GM21515 (cell line): ENCODE measurements at regions not wholly inside any gene's neighbourhood (a gene's known extent, or its start where the extent isn't known, plus 50 kb on each side); places are given as distances from the start of the nearest gene placed in this dataset.

Experiments
- ATAC-seq: cut with Tn5 transposase; IDR thresholded peaks from one replicate; pipeline ENCODE4 v1.9.1; 2021; ENCODE audit not compliant: unreplicated experiment

DNA sequence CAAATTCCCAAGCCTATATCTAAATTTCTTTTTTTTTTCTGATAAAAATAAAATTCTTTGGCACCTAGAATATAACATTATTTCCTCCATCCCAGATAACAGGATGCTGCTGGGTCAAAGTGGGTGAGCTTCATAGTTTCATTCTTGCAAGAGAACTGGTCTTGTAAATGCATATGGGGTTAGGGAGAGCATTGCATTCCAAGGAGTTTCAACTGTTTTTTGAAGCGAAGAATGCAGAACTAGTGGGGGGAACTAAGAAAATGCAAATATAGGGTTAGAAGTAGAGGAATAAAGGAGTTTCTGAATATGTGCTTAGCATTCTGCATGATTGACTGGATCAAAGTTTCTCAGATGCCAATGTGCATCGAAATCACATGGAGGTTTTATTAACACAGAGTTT lies 347.2 kb upstream of the XYLT1 start:
- ATAC-seq, result no peak

DNA sequence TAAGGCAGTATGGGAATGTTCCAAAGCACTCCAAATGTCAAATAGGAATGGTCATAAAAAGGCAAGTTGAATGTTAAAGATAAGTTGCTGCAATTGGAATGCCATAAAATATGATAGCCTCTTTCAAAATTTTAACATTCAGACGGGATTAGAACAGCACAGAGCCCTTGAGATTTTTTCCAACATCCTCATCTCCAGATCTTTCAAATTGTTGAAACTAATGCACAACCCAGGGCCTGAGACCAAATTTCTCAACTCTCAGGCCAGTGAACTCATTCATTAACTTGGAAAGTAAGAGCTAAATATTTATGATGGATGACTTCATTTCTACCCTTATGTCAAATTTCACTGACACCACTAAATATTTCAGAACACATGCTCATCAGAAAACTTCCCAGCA lies 346.5 kb upstream of the XYLT1 start:
- no peak for ATAC-seq

DNA sequence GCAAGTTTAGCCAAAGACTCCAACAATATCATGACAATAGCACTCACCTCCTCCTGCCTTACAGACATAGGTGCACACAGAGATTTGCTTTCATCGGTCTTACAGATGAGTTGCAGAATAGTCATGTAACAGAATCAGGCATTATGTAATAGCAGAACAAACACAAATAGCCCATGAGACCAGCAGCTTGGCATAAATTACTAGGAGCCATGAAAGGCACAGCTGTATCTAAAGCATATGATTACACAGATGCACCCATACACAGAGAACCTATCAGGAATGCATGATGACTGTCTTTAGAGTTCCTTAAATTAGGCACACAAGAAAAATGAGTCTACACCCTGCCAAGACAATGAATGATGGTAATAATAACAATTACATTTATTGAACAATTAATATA lies 342.0 kb upstream of the XYLT1 start:
- no peak for ATAC-seq

DNA sequence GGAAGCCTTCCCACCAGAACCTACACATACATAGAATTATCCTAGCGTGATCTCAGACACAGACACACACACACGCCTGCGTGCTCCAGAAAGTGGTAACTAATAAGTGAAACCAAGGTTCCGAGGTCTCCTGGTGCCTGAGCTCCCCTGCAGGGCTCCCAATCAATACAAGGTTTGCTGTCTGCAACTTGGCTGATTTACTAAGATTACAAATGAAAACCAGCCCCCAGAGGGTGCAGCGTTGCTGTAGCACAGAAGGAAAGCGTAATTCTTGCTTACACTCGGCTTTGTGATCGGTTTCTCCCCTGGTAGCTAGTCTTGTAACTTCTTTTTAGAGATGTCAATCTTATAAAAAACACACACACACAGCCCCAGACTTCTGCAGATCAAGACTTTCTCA lies 334.1 kb upstream of the XYLT1 start:
- no peak for ATAC-seq

DNA sequence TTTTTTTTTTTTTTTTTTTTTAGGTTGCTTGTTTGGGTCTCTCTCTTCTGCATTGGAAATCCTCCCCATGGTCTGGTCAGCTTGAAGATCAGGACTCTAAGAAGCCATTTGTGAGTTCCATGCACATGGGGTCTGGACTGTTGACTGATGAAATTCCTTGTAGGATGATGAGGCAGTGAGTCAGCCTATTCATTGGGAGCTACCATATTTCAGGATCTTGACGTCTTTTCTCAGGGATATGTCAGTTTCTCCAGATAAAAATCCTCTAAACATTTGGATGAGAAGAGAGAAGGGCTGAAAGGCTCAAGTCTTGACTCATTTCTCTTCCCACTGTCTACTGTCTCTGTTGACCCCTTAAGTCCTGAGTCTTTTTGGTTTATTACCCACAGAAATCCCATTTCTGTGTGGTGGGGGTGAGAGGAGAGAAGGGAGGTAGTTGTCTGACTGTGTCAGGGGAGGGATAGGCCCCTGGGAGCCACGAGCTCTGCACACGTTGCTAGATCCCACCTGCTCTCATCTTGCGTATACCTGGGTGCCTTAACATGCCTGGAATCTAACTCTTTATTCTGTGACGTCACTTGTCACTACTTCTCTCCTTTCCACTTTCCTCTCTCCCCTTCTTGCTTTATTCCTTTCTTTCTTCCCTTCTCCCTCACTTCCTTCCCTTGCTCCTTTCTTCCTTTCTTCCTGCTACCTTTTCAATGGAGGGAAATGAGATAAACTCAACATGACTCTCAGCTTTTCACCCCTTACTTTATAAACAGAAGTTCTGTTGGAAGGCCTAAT lies 333.1 kb upstream of the XYLT1 start:
- no peak for ATAC-seq

DNA sequence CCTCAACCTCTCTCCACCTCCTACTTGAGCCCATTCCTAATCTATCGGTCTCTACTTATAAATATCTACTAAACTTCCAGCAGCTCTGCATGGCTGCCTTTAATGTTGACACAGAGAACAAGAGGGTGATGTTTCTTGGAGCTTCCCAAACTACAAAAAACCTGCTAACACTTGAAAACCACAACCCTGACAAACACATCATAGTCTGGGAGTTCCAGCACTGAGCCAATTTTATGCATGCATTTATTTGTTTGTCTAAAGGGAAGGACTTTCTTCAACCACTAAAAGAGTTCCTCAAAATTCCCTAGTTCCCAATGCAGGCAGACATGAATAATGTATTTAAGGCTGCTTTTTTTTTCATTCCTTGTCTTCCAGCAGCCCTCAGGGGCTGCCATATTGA lies 331.8 kb upstream of the XYLT1 start:
- no peak for ATAC-seq

DNA sequence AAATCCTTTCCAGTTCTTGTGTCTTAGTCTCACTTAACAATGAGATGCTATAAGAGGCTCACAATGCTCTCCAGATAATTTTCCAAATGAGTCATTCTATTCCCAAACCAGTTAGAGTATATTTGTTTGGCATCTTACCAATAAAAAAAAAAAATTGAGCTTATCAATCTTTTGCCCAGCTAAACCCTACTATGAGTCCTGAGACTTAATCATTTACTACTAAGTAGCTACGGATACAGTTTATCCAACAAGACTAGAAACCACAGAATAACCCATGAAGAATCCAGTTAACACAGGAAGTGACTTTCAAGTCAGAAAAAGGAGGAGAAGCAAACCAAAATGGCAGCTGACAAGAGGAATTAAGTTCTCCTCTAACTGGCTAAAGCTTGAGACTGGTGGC lies 330.3 kb upstream of the XYLT1 start:
- no peak for ATAC-seq

DNA sequence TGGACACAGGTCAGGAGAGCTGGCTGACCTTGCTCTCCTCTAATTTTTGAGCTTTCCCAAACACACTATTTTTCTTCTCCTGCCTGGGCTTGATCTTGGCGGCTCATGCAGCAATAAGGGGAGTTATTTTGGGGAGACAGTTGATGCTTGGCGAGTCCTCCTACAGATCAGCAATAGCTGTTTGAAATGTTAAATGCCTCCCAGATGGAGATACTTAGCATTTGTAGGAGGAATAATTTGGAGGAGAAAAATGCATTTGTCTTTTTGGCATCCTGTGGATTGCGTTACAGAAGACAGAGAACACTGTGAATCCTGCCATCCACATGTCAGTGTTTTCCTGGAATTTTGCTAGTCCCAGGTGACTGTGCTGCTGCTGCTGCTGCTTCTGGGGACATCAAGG lies 328.0 kb upstream of the XYLT1 start:
- no peak for ATAC-seq

DNA sequence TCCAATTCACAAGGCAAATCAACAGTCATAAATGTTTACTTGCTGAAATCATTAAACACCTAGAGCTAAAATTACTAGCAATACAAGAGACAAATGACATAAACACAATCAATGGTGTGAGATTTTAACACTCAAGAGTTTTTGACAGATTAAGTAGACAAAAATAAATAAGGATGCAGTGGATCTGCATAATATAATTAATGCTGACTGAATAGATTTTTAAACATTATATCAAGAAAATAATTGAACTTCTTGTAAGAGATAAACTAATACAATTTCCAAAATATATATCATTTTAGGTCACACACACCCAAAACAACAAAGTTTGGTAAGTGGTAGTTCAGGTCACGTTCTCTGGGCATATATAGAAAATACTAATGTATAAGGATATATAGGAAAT lies 322.6 kb upstream of the XYLT1 start:
- ATAC-seq, result no peak

DNA sequence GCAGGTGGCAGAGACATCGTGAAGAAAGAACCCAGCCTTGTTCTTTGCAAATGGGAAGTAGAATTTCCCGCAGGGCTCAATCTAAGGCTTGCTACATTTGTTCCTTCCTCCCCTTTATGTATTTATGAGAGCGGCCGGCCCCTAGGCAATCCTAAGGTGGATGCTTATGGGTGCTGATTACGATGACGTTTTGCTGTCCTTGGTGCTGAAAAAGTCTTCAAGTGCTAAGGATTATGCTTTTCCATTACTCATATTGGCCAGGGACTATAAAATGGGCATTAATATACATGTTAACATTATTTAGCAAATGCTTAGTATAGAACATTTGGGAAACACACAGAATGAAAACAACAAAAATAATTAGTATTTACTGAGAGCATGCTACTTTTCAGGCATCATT lies 313.3 kb upstream of the XYLT1 start:
- no peak for ATAC-seq

DNA sequence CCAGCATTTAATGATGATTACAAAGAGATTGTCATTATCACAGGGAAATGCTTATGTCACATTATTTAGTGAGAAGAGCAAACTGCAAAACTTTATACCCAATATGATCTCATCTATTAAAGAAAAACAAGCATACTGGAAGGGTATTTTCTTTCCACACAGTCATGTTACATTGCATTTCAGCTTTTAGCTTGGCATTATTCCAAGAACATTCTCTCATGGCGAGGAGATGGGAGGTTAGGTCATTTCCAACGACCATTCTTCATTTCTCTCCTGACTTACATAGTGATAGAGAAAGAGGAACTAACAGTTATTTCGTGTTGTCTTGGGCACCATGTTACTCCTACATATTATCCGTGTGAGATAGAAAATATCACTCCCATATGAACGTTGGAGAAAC lies 309.4 kb upstream of the XYLT1 start:
- ATAC-seq, result no peak

DNA sequence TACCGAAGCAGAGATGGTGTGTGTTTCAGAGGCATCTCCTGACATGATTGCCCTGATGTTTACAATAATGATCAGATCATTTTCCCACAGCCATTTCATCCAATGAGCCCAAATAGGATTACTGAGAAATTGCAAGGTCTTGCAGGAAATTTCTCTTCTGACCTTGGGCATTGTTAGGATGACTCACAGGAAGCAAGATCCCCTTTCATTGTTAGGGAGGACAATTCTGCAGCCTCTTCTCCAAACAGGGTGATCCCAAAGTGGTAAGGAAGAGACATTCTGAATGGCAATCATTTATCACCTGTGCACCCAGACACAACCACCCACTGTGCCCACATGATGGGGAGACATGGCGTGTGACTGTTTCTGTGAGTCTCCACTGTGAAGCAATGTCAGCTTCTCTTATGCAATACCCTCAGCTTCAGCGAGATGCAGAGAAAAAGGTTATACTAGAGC lies 306.7 kb upstream of the XYLT1 start:
- ATAC-seq, result no peak

DNA sequence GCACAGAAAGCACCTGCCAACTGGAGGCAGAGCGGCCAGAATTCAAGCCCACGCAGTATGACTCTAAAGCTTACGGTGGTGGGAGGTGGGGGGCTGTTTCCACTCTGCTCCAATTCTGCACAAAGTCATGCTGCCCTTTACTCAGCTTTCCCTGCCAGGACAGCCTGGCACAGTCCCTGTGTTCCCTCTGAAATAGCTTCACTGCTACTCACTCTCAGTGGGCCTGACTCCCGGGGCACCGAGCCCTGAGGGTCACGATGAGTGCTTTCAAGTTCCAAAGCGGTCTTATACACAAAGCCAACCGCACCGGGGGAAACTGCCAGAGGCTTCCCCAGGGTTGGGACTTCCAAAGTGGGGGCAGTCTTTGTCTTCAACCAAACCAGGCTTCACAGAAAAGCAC lies 306.1 kb upstream of the XYLT1 start:
- no peak for ATAC-seq

DNA sequence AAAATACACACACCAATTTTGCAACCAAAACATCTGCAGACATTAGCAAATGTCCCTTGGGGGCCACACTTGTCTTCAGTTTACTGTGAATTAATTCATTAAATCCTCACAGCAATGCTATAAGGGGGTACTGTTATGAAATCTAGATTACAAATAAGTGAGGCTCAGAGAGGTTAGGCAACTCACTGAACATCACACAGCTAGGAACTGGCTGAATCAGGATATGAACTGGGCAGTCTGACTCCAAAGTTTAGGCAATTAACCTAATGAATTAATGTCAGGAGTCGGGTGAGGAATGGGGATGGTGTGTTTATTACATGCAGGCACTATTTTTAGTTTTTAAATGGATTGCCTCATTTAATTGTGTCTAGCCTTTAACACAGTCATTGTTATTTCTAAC lies 305.7 kb upstream of the XYLT1 start:
- ATAC-seq, result no peak

DNA sequence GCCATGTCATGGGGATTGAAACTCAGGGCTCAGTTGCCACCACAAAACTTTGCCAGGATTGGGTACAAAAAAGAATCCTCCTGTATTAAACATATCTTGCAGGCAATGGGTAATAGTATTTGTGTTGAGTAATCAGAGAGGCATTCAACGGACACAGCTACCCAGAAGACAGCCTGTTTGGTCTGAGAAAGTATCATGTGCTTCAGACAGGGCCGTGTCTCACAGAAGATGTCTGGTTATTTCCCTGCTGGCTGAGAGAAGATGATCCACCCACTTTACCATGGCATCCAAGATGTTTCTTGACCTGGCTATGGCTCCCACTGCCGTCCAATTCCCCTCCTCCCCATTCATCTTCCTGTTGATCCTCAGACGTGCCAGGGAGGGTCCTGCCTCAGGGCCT lies 304.3 kb upstream of the XYLT1 start:
- ATAC-seq, result no peak

DNA sequence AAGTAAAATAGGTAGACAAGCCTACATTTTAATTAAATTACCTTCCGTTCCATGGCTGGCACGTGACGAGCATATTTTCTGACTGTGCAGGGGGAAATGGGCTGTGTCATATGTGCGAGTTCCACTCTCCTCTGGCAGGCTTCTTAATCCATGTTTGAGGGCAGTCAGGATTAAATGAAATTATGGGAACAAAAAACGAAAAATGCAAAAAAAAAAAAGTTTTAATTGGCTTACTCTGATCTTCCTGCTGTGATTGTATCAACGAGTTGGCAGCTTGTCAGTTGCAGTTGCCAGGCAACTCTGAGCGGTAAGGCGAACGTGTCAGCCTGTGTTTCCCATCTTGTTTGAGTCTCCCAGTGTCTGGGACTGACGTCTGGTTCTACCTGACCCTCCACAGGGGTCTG lies 302.9 kb upstream of the XYLT1 start:
- no peak for ATAC-seq

DNA sequence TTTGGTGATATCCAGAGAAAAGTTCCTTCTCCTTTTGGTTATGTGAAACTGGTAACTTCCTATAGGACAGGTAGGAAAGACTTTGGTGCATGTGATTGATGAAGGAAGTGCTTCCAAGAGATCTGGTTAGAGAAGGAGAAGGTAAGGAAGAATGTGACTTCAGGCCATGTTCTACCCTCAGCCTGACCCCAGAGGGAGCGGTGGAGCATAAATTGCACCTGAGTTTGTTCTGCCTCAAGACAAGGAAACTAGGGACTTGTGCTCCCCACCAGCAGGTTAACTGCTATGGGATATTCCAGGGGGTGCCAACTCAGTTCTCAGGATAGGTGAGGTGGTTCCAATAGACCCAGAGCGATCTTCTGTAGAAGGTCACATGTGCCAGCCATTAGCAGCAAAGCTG lies 299.3 kb upstream of the XYLT1 start:
- ATAC-seq, result no peak

DNA sequence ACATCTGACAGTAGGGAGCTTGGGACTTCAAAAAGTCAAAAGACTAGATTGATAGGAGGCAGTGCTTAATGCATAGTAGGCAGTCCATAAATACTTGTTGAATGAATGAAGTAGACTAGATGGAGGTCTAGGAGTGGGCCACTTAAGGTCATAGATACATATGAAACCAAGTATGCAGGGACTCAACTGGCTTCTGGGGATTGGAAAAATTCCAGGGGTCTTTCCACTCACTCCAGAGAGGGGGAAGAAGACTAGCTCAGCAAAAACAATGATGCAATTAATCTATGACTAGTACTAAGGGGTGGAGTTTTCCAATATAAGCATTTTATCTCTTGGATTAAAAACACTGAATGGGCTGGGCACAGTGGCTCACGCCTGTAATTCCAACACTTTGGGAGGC lies 298.3 kb upstream of the XYLT1 start:
- ATAC-seq, result no peak

DNA sequence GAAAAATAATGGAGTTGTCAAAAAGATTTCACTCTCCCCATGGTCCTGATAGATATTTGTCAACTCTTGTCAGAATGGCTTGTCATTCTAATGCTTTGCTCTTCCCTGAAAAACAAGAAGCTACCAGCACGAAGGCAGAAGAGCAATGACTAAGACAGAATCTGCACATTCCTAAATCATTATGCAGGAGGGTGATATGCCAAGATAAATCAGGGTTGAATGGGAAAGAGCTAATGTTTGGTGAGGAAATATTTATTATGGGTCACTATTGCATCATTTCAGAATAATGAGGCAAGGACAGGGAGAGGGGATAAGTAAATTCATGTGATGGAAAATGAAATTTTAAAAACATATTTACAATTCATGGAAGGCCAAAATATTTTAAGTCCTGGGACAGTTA lies 297.5 kb upstream of the XYLT1 start:
- ATAC-seq, result no peak

DNA sequence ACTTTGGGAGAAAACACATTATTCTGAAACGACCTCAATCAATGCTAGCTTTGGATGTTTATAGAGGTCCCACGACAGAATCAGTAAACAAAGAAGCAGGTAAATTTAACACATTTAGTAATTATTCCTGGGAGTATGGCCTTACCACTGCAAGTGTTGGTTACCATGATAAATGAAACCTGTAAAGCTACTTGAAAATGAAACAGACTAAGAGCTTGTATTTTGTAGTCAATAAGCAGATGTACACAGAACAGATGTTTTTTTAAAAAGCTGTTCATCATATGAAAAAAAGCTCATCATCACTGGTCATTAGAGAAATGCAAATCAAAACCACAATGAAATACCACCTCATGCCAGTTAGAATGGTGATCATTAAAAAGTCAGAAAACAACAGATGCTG lies 295.3 kb upstream of the XYLT1 start:
- ATAC-seq, result no peak

DNA sequence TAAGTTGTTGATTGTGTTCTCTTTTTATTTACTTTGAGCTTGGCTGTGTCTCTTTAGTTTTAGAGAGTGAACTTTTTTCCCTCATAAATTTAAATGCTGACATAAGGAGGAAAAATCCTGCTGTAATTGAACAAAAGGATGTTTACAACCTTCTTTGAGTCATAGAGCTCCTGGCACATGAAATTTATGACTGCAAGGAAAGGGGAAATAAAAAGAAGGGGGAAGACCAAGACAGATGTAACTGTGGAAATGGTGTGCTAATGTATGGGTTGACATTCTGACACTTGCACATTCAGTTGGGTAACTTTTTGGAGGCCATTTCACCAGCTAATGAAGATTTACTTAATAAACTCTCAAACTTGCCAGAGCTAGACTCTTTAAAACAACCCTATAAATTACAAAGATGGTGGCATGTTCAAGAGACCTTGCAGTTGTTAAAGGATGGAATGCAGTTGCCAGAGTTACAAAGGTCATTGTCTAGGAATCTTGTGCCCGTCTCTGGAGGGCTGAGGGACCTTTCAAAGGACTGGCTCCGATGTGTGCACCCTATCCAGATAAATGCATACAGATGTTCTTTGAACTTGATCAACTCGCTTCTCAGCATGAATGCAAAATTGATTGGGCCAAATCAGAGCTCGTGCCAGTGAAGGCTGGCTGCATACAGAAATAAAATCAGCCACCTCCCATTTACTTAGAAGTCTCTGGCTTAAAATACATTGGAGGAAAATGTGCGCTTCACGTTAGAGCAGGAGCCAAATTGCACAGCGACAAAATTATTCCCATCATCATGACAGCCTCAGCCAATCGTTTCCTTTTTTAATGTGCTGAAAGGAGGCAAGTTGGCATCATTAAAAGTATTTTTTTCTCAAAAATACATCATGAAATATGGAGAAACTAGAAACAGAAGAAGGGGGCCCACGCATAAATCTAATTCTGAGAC lies 289.0 kb upstream of the XYLT1 start:
- ATAC-seq, result no peak

DNA sequence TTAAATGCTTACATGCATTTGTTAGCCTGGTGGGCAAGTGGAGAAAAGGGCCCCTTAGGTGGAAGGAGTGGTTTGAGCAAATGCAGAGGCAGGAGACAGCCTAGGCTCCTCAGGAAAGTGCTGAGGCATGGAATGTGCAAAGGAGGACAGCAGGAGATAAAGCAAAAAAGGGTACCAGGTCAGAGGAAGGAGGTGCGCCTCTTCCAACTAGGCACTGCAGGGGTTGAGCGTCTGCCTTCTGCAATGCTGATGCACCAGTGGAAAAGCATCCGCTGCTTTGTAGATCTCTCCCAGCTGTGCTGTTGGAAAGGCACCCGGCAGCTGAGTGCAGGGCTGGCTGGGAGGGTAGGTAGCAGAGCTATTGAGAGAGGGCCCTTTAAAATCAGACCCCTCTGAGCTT lies 287.0 kb upstream of the XYLT1 start:
- no peak for ATAC-seq
